ENCODE measurements at regions not wholly inside any gene's neighbourhood (a gene's known extent, or its start where the extent isn't known, plus 50 kb on each side); places are given as distances from the start of the nearest gene placed in this dataset.

GRCh38 chr2:236671896-236672562, 102.4 kb downstream of the ACKR3 start:
- no peak for DNase-seq (ENCODE audit: extremely low read depth, low read depth)

GRCh38 chr2:236672606-236673005, 103.0 kb downstream of the ACKR3 start:
- no peak for DNase-seq (ENCODE audit: extremely low read depth, low read depth)

DNA sequence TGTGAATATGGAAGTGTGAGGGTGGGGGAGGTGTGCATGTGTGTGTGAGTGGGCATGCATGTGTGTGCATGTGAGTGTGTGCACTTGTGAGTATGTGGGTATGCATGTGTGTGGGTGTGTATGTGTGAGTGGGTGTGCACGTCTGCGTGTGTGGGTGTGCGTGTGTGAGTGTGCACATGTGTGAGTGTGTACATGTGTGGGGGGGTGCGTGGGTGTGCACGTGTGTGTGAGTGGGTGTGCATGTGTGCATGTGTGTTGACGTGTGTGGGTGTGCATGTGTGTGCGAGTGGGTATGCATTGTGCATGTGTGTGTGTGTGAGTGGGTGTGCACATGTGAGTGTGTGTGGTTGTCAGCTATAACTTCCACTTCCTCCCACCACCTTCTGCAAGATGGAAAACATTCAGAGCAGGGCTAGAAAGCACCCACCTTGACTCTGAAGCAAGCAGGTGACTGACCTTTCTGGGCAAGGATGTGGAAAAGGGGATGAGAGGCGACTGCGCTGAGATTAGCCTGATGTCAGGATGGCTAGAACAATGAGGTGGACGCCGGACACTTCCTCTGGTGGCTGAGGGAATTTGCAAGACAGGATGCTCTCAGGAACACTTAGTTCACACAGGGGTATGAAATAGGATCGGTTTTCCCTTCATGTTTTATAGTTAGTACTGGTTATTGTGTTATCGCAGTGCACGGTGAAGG, 103.6 kb downstream of the ACKR3 start:
- no peak for DNase-seq (ENCODE audit: extremely low read depth, low read depth)

DNA sequence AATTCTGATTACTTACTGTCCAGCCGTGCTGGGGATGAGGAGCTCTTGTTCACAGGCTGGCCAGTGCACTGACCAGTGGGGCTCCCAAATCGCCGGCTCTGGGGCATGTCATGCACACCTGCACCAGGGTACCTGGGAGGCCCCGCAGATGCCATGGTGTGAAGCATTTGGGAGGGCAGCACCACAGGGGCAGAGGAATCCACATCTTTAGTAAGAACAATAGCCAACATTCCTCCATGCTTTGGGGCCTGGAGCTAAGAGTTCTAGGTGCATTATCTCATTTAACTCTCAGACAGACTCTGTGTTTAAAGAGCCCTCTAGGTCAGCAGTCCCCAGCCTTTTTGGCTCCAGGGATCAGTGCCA, 104.2 kb downstream of the ACKR3 start:
- no peak for DNase-seq (ENCODE audit: extremely low read depth, low read depth)

GRCh38 chr2:236674238-236674637, 104.6 kb downstream of the ACKR3 start:
- DNase-seq (ENCODE audit: extremely low read depth, low read depth): no peak

DNA sequence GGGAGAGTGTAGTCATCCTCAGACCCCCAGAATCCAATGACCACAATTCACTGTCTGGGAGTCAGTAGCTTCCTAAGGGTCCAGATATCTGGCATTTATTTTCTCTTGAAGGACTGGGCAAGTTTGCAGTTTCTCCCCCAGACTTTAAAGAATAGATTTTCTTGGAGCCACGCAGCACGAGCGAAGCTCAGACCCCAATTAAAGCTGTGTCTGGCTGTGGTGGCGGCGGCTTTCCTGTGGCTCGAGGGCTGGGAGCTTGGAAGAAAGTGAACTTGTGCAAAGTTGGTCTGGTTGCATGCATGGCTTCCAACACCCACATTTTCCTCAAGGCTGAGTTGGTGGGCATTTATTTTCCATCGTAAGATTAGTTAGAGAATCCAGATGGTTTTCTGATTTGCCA, 105.0 kb downstream of the ACKR3 start:
- DNase-seq (ENCODE audit: extremely low read depth, low read depth): no peak

- no peak for DNase-seq (ENCODE audit: extremely low read depth, low read depth)
These were observed 105.4 kb downstream of the ACKR3 start for GRCh38 chr2:236675051-236675450.

DNA sequence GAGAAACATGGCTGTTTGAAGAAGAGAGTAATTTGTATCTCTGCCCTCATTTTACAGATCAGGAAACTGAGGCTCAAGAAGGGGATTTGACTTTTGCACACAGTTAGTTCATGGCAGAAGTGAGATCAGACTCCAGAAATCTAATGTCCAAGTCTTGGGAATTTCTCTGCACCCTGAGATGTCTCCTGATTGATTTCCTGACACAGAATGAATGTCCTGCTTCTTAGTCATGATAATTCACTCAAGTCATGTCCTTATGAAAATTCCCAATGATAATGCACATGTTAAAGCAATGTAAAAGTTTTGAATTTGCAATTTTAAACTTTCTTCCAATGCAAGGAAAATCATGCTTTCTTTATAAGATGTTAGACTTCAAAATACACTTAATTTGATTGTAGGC, 105.9 kb downstream of the ACKR3 start:
- DNase-seq (ENCODE audit: extremely low read depth, low read depth): no peak

GRCh38 chr2:236676136-236676873, 106.7 kb downstream of the ACKR3 start:
- no peak for DNase-seq (ENCODE audit: extremely low read depth, low read depth)

DNA sequence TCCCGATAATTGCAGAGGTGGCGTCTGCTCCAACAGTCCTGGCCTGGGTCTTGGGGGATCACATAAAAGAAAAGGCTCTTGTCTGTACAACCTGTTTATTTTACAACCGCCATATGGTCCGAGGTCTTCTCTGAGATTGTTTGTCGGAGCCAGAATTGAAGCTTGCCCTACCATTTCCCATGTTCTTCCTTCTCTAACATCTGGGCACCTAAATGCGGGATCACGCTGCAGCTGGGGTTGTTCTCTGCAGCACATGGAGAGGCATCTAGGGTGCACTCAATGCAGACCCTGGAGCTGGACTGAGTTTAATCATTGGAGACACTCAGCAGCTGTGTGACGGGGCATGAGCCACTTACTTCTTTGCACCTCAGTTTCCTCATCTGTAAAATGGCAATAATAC, 107.7 kb downstream of the ACKR3 start:
- no peak for DNase-seq (ENCODE audit: extremely low read depth, low read depth)

GRCh38 chr2:236678307-236678975, 108.8 kb downstream of the ACKR3 start:
- no peak for DNase-seq (ENCODE audit: extremely low read depth, low read depth)

DNA sequence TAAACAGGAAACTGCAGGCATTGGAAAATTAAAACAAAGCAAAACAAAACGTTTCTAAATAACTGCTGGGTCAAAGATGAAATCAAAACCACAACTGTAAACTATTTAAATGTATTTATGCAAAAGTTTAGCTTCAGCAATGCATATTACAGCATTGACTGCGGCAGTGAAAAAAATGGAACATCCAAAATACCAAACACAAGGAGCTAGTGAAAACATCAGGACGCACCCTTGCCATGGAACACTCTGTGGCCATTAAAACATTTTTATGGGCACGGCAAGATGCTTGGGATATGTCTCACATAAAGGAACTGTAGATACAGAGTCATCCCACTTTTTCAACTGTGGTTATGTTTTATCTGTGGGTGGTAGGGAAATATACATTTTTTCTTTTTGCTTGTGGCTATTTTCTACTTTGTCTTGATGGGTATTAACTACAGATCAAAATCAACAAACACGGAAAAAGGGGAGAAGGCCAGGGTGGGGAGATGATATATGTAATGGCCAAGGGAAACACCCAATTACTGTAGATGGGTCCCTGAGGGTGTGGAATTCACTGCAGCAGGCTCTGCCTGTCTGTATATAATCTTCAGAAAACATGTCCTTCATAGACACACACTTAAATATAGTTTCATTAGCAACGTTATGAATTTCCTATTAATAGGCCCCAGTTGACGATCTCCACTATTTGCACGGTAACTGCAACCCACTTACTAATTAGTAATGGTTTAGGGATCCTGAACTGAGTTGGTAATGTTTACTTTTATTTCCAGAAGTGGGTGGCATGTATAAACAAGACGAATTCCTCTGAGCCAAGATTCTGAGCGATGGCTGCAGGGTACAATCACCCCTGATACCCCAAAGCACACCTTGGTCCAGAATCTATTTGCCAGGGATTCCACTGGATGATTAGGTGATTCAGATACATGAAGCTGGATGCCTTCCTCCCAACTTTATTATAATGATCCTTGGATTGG, 110.5 kb downstream of the ACKR3 start:
- no peak for DNase-seq (ENCODE audit: extremely low read depth, low read depth)

DNA sequence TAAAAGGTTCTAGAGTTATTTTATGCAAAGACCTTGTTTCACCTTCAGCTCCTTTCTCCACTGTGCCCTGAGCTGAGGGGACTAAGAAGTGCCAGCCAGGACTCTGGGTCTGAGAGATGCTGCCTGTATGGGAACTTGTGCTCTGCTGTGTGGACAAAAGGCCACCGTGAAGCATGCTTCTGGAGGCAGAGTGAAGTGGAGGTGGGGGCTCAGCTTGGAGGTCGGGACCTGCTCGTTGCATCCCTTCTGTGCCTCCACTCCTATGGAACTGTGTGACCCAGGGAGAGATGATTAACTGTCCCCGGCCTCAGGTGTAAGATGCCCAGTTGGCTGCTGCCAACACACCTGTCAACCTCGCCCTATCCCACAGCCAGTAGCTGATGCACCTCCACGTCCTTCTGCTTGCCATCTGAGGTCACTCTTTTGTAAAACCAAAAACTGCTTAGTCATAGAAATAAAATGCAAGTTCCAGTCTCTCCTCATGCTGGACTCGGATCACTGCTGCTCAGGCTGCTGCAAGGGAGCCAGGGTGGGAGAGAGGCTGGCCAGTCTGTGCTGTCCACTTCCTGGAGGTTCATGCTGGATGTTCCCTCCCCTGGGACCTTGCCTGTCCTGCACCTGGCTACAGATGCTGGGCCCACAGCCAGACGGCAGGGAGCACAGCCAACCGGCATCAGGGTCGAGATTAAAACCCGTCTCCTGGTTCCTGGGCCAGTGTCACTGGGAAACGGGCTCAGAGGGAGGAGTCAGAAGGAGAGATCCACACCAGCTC, 113.2 kb downstream of the ACKR3 start:
- DNase-seq (ENCODE audit: extremely low read depth, low read depth): no peak

DNA sequence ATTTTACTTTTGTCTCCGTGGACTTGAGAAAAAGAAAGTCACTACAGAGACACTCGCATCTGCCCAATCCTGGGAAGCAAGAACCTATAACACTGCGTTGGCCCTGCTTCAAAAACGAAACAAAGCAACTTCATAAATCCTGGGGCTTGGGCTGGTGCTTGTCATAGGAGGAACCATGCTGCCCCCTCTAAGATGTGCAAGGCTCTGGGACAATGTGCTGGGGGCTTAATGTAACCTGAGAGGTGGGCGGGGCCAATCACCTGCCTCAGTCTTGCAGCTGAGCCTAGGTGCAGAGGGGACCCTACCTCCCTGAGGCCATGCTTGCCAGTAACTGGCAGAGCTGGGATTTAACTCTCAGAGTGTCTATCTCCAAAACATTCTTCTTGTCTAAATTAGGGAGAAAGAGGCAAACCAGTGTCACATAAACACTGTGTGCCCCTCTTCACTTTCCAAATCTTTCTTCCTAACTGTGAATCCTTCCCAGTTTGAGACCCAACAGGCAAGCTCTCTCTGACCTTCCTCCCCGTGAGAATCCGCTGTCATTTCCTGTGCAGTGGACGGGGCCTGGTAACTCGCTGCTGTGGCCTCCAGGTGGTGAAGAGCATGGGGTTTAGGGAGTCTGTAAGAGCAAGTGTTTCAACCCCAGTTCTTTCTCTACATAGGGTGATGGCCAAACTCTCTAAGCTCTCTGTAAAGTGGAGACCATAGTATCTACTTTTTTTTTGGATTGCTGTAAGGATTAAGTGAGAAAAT, 115.1 kb downstream of the ACKR3 start:
- no peak for DNase-seq (ENCODE audit: extremely low read depth, low read depth)

DNA sequence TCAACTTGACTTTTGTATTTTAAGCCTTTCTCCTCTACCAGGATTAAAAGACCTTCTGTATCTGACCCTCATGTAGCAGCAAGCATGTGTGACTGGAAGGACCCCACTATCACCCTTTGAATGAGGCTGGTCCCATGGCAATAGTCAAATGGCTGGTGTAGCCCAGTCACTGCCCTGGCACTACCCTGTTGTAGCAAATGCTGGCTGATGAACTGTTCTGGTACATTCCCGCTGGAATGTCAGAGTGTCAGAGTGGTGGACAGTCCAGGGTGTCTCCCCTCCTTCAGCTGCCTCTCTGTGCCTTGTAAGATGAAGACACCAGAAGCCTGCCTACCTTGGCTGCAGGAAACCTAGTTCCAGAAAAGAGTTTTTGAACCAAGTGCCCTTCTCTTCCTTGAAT, 115.7 kb downstream of the ACKR3 start:
- DNase-seq (ENCODE audit: extremely low read depth, low read depth): no peak

GRCh38 chr2:236685979-236686520, 116.4 kb downstream of the ACKR3 start:
- no peak for DNase-seq (ENCODE audit: extremely low read depth, low read depth)

DNA sequence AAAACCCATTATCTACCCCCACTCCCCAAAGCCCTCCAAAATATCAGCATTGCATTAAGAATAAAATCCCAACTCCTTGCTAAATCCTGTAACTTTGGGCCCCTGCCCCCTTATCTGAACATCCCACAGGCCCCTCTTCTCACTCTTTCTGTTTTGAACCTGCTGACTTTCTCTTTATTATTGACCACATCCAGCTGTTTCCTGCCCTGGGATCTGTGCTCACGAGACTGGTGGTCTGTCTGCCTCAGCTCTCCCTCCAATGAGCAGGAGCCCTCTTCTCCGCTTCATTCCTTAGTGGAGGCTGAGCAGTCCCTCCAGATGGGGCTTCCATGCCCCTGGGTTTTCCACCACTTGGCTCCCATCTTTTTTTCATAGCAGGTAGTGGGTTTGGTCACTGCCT, 116.9 kb downstream of the ACKR3 start:
- no peak for DNase-seq (ENCODE audit: extremely low read depth, low read depth)

- DNase-seq (ENCODE audit: extremely low read depth, low read depth): no peak
These were observed 117.8 kb downstream of the ACKR3 start for GRCh38 chr2:236687296-236687965.
